ENCODE measurements at regions not wholly inside any gene's neighbourhood (a gene's known extent, or its start where the extent isn't known, plus 50 kb on each side); places are given as distances from the start of the nearest gene placed in this dataset.

DNA sequence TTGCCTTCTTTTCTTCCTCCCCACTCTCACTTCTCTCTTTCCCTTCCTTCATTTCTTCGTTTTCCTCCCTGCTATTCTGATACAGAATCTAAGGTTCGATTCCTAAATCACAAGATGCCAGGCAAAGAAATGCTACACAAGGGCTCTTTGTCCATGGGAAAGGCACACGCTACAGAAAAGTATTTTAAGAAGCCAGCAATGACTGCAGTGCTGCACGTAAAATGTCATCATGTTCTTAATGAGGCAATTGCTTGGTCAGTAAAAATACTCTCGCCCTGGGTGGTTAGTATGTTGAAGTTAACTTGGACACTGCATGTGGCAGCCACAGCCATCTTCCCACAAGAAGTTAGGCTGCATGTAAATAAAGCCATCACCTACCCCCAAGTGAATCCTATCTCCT is 178.4 kb downstream of the DHX15 start:
- Histone ChIP-seq H2BK15ac (ENCODE audit: low read length) (no peak overlapping the region), H3K14ac (ENCODE audit: insufficient read length) (no peak overlapping the region), H4K20me1 (replicated peaks in 1 of 2; ENCODE audit: control insufficient read depth in 1 of 2, insufficient read depth in 2 of 2, low read length in 2 of 2) (no peaks in the 10 kb centered on the region), H3K4me2 (ENCODE audit: insufficient read depth in 1 of 2, low read depth in 2 of 2, low read length in 2 of 2) (no peak overlapping the region), H3K23me2 (ENCODE audit: low read depth, low read length) (no peaks in the 10 kb centered on the region), H3K27ac (ENCODE audit: low read depth, low read length) (no peak overlapping the region), H4K91ac (replicated peaks; ENCODE audit: insufficient read length, low read length) (no peak overlapping the region), H3K9ac (replicated peaks in 1 of 4; ENCODE audit: extremely low read depth in 1 of 4, low read depth in 3 of 4, low read length in 3 of 4) (no peak overlapping the region), H3K4me3 (ENCODE audit: extremely low read depth in 1 of 4, insufficient read depth in 2 of 4, low read depth in 3 of 4, low read length in 4 of 4) (no peak overlapping the region), H3K36me3 (ENCODE audit: control insufficient read depth in 2 of 4, insufficient read depth in 4 of 4, low read length in 3 of 4) (no peaks in the 10 kb centered on the region), H3K4ac (replicated peaks; ENCODE audit: insufficient read length, low read depth, low read length) (no peak overlapping the region), H3K18ac (ENCODE audit: extremely low read depth, low read length) (no peak overlapping the region), H2BK12ac (ENCODE audit: low read depth, low read length) (no peak overlapping the region), H3K56ac (replicated peaks; ENCODE audit: insufficient read length, low read depth, low read length) (no peak overlapping the region), H3K4me1 (replicated peaks in 1 of 4; ENCODE audit: control insufficient read depth in 3 of 4, insufficient read depth in 4 of 4, low read length in 3 of 4) (no peaks in the 10 kb centered on the region), H3K79me2 (ENCODE audit: control insufficient read depth in 1 of 2, insufficient read depth in 2 of 2, low read length in 2 of 2) (no peaks in the 10 kb centered on the region), H2BK5ac (ENCODE audit: low read depth, low read length) (no peak overlapping the region), H2AFZ (ENCODE audit: low read length) (no peak overlapping the region), H3K9me3 (ENCODE audit: insufficient read depth in 2 of 2, low read depth in 1 of 2, low read length in 1 of 2) (0 out of 4 replicates have a peak, but pooled peaks cover 0 to 3% of the 10 kb centered on the region in 2 experiments), H3K23ac (ENCODE audit: insufficient read length) (no peak overlapping the region), H4K5ac (ENCODE audit: insufficient read length, low read depth, low read length) (no peak overlapping the region), H2BK20ac (ENCODE audit: low read length) (no peak overlapping the region), H2BK120ac (replicated peaks; ENCODE audit: low read depth, low read length) (no peak overlapping the region), H3K27me3 (replicated peaks in 1 of 4; ENCODE audit: control insufficient read depth in 3 of 4, extremely low read depth in 1 of 4, insufficient read depth in 3 of 4, low read length in 3 of 4) (peaks cover 0 to 1% (median 0%) of the 10 kb centered on the region in 4 experiments; a peak in 2 of 7 replicates), H2AK5ac (ENCODE audit: low read depth, low read length) (no peak overlapping the region), H4K8ac (ENCODE audit: extremely low read depth, insufficient read depth, low read length) (no peak overlapping the region), H3K79me1 (ENCODE audit: low read depth, low read length) (no peaks in the 10 kb centered on the region)
- TF ChIP-seq YY1 (IDR thresholded peaks at IDR 0.05; ENCODE audit: low read depth, low read length) (no peak), GTF2F1 (IDR thresholded peaks at IDR 0.05; ENCODE audit: borderline replicate concordance, low read depth, low read length) (no peak), SP2 (IDR thresholded peaks at IDR 0.05; ENCODE audit: low read length) (no peak), SIRT6 (IDR thresholded peaks at IDR 0.05; ENCODE audit: low read length) (no peak), CREB1 (IDR thresholded peaks at IDR 0.05) (no peak), POLR2A (IDR thresholded peaks at IDR 0.05; ENCODE audit: control extremely low read depth in 1 of 2, low read depth in 2 of 2, low read length in 2 of 2) (no peak), CTBP2 (IDR thresholded peaks at IDR 0.05; ENCODE audit: borderline replicate concordance, insufficient read depth, insufficient read length, low read length) (no peak), KDM5A (IDR thresholded peaks at IDR 0.05; ENCODE audit: low read length) (no peak), KDM1A (IDR thresholded peaks at IDR 0.05; ENCODE audit: borderline replicate concordance, low read length) (no peak), RNF2 (IDR thresholded peaks at IDR 0.05; ENCODE audit: borderline replicate concordance, low read depth, low read length, missing control alignments, poor library complexity, severe bottlenecking) (no peak), EP300 (IDR thresholded peaks at IDR 0.05; ENCODE audit: borderline replicate concordance in 1 of 2, low read depth in 2 of 2, low read length in 2 of 2) (no peak), CBX8 (IDR thresholded peaks at IDR 0.05; ENCODE audit: borderline replicate concordance, low read depth, low read length) (no peak), BACH1 (IDR thresholded peaks at IDR 0.05; ENCODE audit: low read length) (no peak)
- TF ChIP-seq, protein P1, sequence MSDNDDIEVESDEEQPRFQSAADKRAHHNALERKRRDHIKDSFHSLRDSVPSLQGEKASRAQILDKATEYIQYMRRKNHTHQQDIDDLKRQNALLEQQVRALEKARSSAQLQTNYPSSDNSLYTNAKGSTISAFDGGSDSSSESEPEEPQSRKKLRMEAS (IDR thresholded peaks at IDR 0.05), result no peak
- DNase-seq (ENCODE audit: low read depth in 1 of 2, low spot score in 2 of 2) (no peak), FAIRE-seq (no peak)
- WGBS, 2 experiments (ENCODE audit: extremely low coverage in 1 of 2, insufficient coverage in 1 of 2, insufficient read length in 1 of 2, insufficient replicate concordance in 2 of 2, low coverage in 1 of 2, low lambda C conversion rate in 2 of 2, missing lambda C conversion rate in 1 of 2), result 88% methylated on average over 5 of the region's 5 CpGs; no CpG with 5 or more reads in 1 of the 2 experiments
- ChIA-PET CTCF (ENCODE audit: partially characterized antibody) (no interaction called here), POLR2A (ENCODE audit: partially characterized antibody) (no interaction called here)
